GM21528 (cell line): ENCODE measurements at regions not wholly inside any gene's neighbourhood (a gene's known extent, or its start where the extent isn't known, plus 50 kb on each side); places are given as distances from the start of the nearest gene placed in this dataset.
"Not testable (repeated sequence)": the region's sequence is repeated elsewhere in the genome, so short reads cannot be mapped to it uniquely, and the experiment has no call there.

Source experiments
- ATAC-seq: cut with Tn5 transposase; IDR thresholded peaks from one replicate; pipeline ENCODE4 v1.9.1; 2021; ENCODE audit warnings: mild to moderate bottlenecking, moderate library complexity; ENCODE audit not compliant: unreplicated experiment, low FRiP score

DNA sequence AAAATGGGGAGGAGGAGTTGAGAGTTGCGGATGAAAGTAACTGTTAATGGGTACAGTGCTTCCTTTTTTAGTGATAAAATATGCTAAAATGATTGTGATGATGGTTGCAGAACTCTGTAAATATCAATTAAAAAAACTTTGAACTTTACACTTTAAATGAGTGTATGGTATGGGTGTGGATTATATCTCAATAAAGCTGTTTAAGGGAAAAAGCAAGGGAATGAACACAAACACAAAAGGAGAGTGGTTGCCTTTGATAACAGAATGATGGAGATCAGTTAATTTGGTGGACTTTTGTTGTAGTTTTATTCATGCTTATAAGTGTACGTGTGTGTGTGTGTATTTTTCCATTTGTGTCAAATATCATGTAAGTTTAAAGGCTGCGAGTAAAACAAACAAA is 186.1 kb downstream of the ZNF608 start:
- no peak for ATAC-seq

- no peak for ATAC-seq
Measured at GRCh38 chr5:124557761-124558160, 188.7 kb downstream of the ZNF608 start.

GRCh38 chr5:124554746-124555578 is 191.5 kb downstream of the ZNF608 start:
- ATAC-seq, result no peak

GRCh38 chr5:124553911-124554310 is 192.5 kb downstream of the ZNF608 start:
- ATAC-seq, result no peak

DNA sequence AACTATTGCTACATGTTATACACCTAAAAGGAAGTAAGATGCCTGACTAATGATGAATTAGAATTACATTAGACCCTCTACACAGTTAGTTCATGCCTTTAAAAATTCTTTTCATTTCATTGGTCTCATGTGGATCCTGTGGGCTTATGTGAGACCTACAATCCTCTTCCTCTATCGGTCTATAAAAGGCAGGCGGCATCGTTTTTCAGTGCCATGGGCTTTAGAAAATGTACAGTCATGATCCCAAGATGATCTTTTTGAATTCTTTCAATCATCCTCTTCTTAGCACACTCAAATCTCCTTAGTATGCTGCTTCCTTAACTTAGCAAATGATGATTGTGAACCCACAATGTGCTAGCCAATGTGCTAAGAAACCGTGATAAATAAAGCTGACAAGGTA is 193.9 kb downstream of the ZNF608 start:
- no peak for ATAC-seq

DNA sequence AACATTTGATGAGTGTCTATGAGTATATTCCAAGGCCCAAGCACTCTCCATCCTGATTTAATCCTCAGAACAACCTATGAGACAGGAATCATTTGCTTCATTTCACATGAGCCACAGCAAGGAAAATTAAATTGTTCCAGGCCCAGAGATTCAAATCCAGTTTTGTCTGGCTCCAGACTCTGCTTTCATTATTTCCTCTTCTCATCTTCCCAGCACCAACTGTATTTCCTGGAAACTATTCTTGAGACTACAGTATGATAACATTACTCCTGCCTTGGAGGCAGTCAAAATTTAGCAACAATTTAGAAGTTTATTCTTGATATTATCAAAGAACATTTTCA is 194.5 kb downstream of the ZNF608 start:
- ATAC-seq, result no peak

DNA sequence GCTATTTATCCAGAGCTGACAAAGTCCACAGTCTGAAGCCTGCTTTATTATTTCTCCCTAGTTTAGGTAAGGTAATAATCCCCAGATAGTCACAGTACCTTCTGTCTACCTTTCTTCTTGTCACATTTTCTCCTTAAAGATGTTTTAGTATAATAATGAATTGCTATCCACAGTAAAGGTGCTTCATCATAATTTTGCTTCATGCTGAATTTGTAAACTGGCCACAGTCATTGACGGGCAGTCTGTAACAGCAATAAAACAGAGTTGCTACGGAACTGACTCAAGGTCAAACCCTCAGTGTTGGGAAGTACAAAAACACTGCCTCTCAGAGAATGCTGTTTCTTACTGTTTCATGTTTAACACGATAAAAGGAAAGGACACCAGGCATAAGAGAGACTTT is 195.7 kb downstream of the ZNF608 start:
- no peak for ATAC-seq

GRCh38 chr5:124549891-124550436 is 196.5 kb downstream of the ZNF608 start:
- ATAC-seq, result no peak

- no peak for ATAC-seq
Measured at GRCh38 chr5:124546643-124547042, 199.8 kb downstream of the ZNF608 start.

GRCh38 chr5:124544366-124545055 is 201.9 kb downstream of the ZNF608 start:
- ATAC-seq, result peak; percentile 87

DNA sequence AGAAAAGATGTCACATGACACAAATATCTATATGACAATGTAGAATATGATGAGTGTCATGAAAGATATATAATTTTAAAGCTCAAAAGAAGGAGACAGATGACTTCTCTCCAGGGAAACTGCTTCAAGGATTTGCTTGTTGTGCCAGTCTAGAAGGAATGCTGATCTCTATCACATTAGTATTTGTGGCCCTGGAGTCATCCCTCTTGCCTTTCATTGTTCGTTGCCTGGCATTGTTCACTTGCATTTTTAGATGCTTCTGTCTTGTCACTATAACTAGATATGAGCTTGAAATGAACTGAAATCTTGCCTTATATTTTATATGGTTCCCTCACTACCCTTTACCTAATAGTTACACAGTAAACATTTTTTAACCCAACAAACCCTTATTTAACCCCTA is 207.5 kb downstream of the ZNF608 start:
- no peak for ATAC-seq

DNA sequence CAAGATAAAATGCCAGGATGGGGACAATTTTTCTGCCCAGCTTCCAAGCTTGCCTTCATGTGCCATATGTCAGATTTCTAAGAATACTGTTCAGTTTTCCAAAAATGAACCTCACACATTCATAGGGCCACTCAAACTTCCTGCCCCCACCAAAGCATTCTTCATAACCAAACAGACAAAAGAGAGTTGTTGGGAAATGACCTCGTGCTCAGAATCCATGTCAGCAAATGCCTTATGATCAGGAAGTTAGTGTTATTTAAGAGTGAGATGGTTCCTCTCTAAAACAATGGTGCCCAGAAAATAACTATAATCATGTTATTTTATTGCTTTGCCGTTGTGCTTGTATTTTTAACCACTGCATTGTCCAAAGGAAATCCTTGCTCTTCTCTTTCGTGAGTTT is 208.2 kb downstream of the ZNF608 start:
- ATAC-seq, result no peak

GRCh38 chr5:124537522-124537921 is 208.9 kb downstream of the ZNF608 start:
- no peak for ATAC-seq

DNA sequence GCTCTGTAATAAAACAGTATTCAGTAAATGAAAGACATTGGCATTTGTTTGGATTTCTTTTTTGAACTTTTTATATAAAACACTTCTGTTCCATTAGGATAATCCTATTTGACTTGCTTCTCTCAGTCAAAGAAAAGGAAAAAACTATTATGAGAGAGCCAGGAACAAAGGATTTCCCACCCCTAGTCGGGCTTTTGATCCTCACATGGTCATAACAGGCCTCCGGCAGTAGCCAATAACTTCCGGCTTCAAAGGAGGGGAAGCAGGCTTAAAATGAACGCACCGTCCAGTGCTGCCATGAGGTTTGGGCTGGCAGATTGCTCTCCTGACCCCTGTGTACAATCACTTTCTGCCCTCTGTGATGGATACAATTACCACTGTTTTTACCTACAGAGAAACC is 209.3 kb downstream of the ZNF608 start:
- no peak for ATAC-seq

GRCh38 chr5:124536333-124536732 is 210.1 kb downstream of the ZNF608 start:
- ATAC-seq, result no peak

GRCh38 chr5:124530916-124531315 is 215.5 kb downstream of the ZNF608 start:
- ATAC-seq, result no peak

DNA sequence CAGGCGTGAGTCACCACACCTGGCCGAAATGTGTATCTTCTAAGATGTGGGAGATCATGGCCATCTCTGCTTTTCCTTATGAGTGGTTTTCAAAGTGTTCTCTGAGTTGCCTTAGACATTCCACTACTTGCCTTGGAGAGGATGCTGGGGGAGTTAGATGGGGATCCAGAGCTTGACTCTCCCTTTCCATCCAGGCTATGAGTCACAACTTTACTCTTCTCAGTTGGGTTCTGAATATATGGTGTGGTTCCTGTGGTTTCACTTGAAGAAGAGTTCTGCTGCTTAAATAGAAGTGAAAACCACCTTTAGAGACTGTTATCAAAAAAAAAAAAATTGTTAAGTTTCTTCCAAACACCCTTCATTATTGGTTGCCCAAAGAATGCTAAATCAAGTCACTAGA is 217.6 kb downstream of the ZNF608 start:
- ATAC-seq, result peak; percentile 59

DNA sequence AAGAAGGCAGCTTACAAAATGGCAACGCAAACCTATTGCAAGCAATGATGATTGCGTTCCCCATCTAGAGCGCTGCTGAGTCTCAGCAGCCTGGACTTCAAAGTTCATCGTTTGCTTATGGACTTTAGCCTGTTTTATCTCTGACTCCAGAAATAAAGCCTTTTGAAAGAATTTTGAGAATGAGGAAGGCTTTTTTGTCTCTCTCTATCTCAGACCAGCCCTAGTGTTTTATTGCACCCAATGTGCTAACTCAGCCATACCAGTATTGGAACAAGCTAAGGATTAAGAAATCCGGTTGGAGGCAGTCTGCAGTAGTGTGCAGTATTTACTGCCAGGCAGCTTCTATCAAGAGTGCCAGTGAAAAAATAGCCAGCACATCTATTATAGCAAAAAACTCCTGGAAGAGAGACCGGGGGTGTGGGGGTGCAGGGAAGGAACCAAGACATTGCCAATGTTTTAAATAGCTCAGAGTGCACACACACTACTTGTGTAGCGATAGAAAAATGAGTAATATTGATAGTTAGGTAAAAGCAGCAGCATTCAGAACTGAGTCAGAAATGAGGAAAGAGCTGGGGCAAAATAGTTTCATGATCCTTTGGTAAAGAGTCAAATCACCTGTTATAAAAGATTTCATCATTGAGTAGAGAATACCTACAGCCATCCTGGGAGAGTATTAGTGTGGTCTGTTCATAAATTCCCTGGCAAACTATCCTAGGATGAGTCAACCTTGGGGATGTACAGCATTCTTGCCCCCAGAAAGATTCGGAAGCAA is 219.0 kb downstream of the ZNF608 start:
- no peak for ATAC-seq

DNA sequence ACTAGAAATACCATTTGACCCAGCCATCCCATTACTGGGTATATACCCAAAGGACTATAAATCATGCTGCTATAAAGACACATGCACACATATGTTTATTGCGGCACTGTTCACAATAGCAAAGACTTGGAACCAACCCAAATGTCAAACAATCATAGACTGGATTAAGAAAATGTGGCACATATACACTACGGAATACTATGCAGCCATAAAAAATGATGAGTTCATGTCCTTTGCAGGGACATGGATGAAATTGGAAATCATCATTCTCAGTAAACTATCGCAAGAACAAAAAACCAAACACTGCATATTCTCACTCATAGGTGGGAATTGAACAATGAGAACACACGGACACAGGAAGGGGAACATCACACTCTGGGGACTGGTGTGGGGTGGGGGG is 220.4 kb downstream of the ZNF608 start:
- ATAC-seq, result not testable (repeated sequence)

- ATAC-seq, result peak; percentile 90
Measured at GRCh38 chr5:124524552-124525232, 221.7 kb downstream of the ZNF608 start.

DNA sequence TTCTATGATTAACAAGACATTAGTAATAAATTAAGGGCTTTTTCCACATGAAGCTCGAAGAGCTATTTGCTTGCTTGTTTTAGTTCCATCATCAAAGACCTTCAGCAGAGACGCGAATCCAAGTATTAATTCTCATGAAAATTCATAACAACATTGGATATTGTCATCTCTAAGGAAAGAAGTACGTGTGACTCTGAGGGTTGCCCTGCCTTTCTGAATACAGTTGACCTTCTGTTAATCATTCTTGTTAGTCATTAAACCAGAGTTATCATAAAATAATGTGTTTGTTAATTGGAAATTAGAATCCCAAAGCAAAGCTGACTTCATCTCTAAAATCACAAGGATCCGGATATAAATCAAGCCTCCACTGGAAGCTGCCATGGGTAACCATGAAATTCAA is 222.5 kb downstream of the ZNF608 start:
- no peak for ATAC-seq
